Panc1 (cell line): ENCODE measurements at regions not wholly inside any gene's neighbourhood (a gene's known extent, or its start where the extent isn't known, plus 50 kb on each side); places are given as distances from the start of the nearest gene placed in this dataset.

ENCODE experiments used
- ATAC-seq: fragments of 200-7000 bp; cut with Tn5 transposase; 2 replicates; pipeline ENCODE4 v1.9.1; 2020; ENCODE audit warnings: mild to moderate bottlenecking, moderate library complexity
- BruUV-seq: library from RNA; stranded (reverse); fragments of 400-500 nt; replicated peaks from 2 replicates; lab custom pipeline; 2021; lab: Mats Ljungman, UMichigan
- CTCF ChIA-PET: fragments of 300-600 bp; sonication (Branson Sonifier 250); formaldehyde crosslinking; loops from one replicate; lab custom pipeline; 2022; ENCODE audit warnings: antibody characterized with exemption; lab: Charles Lee
- POLR2A ChIA-PET: fragments of 300-600 bp; sonication (Branson Sonifier 250); formaldehyde crosslinking; loops from one replicate; lab custom pipeline; 2022; ENCODE audit warnings: antibody characterized with exemption; lab: Charles Lee
- DNase-seq: peaks from one replicate; pipeline ENCODE4 v3.0.0-alpha.2; 2010; ENCODE audit warnings: low read depth, low spot score
- H3K27ac ChIP-seq: 2 replicates; pipeline ENCODE4 v1.5.1; 2011; ENCODE audit warnings: mild to moderate bottlenecking, low read length, inconsistent platforms
- H3K27me3 ChIP-seq: fragments of 200-500 bp; sonication (Bioruptor generic); 2 replicates; pipeline ENCODE4 v1.6.0; 2014; ENCODE audit warnings: low read length, inconsistent platforms; ENCODE audit not compliant: control insufficient read depth, insufficient read depth
- H3K36me3 ChIP-seq: fragments of 200-500 bp; sonication (Bioruptor generic); 2 replicates; pipeline ENCODE4 v1.5.1; 2014; ENCODE audit warnings: inconsistent platforms, mild to moderate bottlenecking, low read length, moderate library complexity; ENCODE audit not compliant: control insufficient read depth, insufficient read depth
- H3K4me1 ChIP-seq: 2 replicates; pipeline ENCODE4 v1.5.1; 2011; ENCODE audit warnings: inconsistent platforms, mild to moderate bottlenecking, low read length, moderate library complexity; ENCODE audit not compliant: control insufficient read depth, insufficient read depth
- H3K4me3 ChIP-seq, 2 experiments: 2 replicates each; pipeline ENCODE4 v1.5.1; 2011 to 2012; ENCODE audit warnings: low read depth in 2 of 2, low read length in 2 of 2, mild to moderate bottlenecking in 2 of 2, inconsistent platforms in 1 of 2, moderate library complexity in 1 of 2
- H3K9me3 ChIP-seq: fragments of 200-500 bp; sonication (Bioruptor generic); 2 replicates; pipeline ENCODE4 v1.5.1; 2014; ENCODE audit warnings: low read depth, mild to moderate bottlenecking, inconsistent platforms, low read length, moderate library complexity; ENCODE audit not compliant: control insufficient read depth, insufficient read depth
- CTCF ChIP-seq: fragments of 450-650 bp; IDR thresholded peaks from 2 replicates; pipeline ENCODE4 v1.5.1; 2017; ENCODE audit warnings: mild to moderate bottlenecking
- POLR2AphosphoS5 ChIP-seq: IDR thresholded peaks from 2 replicates; pipeline ENCODE4 v1.6.1; 2012; ENCODE audit warnings: mild to moderate bottlenecking, low read depth, low read length, moderate library complexity
- REST ChIP-seq, 2 experiments: IDR thresholded peaks; 2 replicates each; pipeline ENCODE4 v1.6.1; 2011 to 2012; ENCODE audit warnings: low read depth in 2 of 2, control low read depth in 1 of 2, low read length in 1 of 2, mild to moderate bottlenecking in 1 of 2, moderate library complexity in 1 of 2; ENCODE audit not compliant: insufficient read depth in 1 of 2
- SIN3A ChIP-seq: IDR thresholded peaks from 2 replicates; pipeline ENCODE4 v1.6.1; 2012; ENCODE audit warnings: low read depth, mild to moderate bottlenecking, low read length, moderate library complexity, borderline replicate concordance; ENCODE audit not compliant: insufficient read depth
- TCF7L2 ChIP-seq: IDR thresholded peaks from 2 replicates; pipeline ENCODE4 v1.6.1; 2011; ENCODE audit warnings: mild to moderate bottlenecking, low read depth, low read length, inconsistent platforms
- in situ Hi-C: cut with HindIII; loops from 2 replicates; pipeline ENCODE4 v1.10.0; 2016; ENCODE audit warnings: low sequenced_read_pairs, low pct_unique_long_range_greater_than_20kb
- intact Hi-C: fragments of 100-400 bp; cut with micrococcal nuclease; formaldehyde crosslinking; loops from one replicate; pipeline ENCODE4 v1.10.0; 2022; ENCODE audit not compliant: unreplicated experiment

GRCh38 chr12:9347328-9348127 is 139.3 kb upstream of the PZP start:
- no peak overlapping the region for H3K4me3 ChIP-seq

DNA sequence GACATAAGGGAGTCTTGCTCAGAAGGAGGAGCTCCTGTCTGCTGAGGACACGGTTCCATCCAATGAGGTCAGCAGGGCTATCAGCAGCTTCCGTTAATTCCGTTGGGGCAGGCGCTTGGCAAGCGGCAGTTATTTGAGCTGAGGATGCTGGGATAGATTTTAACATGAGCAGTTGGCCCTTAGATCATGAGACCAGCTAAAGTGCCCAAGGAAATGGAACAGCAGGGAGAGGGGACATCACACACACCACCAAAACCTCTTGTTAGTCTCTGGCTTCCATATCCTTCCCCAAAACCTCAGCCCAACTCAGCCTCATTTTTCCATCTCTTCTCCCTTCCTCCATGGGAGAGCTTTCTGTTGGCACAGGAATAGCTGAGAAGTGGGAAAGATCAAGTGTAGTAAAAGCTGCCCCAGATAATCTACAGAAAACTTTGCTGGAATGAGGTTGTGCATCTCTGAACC is 138.7 kb upstream of the PZP start:
- DNase-seq: no peak
- Histone ChIP-seq H3K9me3 (no peaks in the 10 kb centered on the region), H3K4me1 (no peaks in the 10 kb centered on the region), H3K27ac (no peak overlapping the region), H3K27me3 (no peaks in the 10 kb centered on the region), H3K36me3 (no peaks in the 10 kb centered on the region), H3K4me3 (no peak overlapping the region)
- POLR2A ChIA-PET: no interaction called here
- in situ Hi-C loops: no loop called here
- intact Hi-C loops: no loop called here
- BruUV-seq: no TSS peak
- CTCF ChIA-PET: no interaction called here
- no peak for ATAC-seq
- TF ChIP-seq SIN3A: no peak
- TF ChIP-seq REST (IDR thresholded peaks at IDR 0.05; ENCODE audit: insufficient read depth in 1 of 2, low read depth in 2 of 2, low read length in 1 of 2): no peak
- TF ChIP-seq POLR2AphosphoS5: no peak
- no peak for TF ChIP-seq CTCF
- TF ChIP-seq TCF7L2: no peak

More at GRCh38 chr12:9347328-9348127, 139.3 kb upstream of the PZP start:
- Histone ChIP-seq H3K36me3 (no peaks in the 10 kb centered on the region), H3K27ac (no peak overlapping the region), H3K4me1 (no peaks in the 10 kb centered on the region), H3K9me3 (no peaks in the 10 kb centered on the region), H3K27me3 (no peaks in the 10 kb centered on the region)
- ATAC-seq (no peak), DNase-seq (no peak)
- in situ Hi-C loops (no loop called here), intact Hi-C loops (no loop called here)
- BruUV-seq: no TSS peak
- CTCF ChIA-PET: no interaction called here
- POLR2A ChIA-PET: no interaction called here
- no peak for TF ChIP-seq SIN3A
- TF ChIP-seq REST (IDR thresholded peaks at IDR 0.05; ENCODE audit: insufficient read depth in 1 of 2, low read depth in 2 of 2, low read length in 1 of 2): no peak
